SH-SY5Y (cell line): ENCODE measurements at regions not wholly inside any gene's neighbourhood (a gene's known extent, or its start where the extent isn't known, plus 50 kb on each side); places are given as distances from the start of the nearest gene placed in this dataset.

Source experiments
- GATA2 ChIP-seq: IDR thresholded peaks from 2 replicates; pipeline ENCODE4 v1.6.1; 2011; ENCODE audit warnings: mild to moderate bottlenecking, low read depth, low read length
- GATA3 ChIP-seq: IDR thresholded peaks from 2 replicates; pipeline ENCODE4 v1.6.1; 2011; ENCODE audit warnings: low read depth, mild to moderate bottlenecking, low read length, moderate library complexity

DNA sequence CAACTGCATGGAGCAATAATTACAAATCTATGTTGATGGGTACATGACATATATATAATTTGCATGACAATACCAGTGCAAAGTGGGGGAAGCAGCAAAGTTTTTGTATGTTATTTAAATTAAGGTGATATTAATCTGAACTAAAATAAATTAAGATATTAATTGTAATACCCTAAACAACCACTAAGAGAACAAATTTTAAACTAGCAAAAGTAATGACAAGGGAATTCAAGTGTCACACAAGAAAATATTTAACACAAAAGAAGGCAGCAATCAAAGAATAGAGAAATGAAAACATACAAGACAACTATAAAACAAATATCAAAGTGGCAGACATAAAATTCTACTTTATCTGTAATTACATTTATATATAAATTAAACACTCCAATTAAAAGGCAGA, 2003.4 kb downstream of the MAT2B start:
- TF ChIP-seq GATA3 = no peak
- no peak for TF ChIP-seq GATA2

- TF ChIP-seq GATA3 (no peak), GATA2 (no peak)
These were observed 2016.6 kb downstream of the MAT2B start for GRCh38 chr5:165521816-165522610.

DNA sequence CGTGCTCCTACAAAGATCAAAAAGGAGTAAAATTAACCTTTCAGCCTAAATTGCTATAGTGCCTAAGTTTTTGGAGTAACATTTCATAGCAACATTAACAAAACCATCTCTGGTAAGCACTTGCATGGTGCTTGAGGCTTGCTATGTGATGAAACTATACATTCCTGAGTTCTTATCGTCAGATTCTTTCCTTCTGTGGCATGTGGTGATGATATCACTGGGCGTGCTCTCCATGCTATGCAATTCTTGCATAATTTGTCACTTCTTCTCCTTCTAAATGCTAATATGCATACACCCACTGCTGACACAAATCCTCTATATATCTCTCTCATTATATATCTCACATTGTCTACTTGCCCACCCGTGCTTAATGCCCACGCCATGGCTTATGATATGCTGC, 2019.9 kb downstream of the MAT2B start:
- TF ChIP-seq GATA3 = no peak

- TF ChIP-seq GATA3 (no peak), GATA2 (no peak)
These were observed 2020.9 kb downstream of the MAT2B start for GRCh38 chr5:165526357-165526756.

DNA sequence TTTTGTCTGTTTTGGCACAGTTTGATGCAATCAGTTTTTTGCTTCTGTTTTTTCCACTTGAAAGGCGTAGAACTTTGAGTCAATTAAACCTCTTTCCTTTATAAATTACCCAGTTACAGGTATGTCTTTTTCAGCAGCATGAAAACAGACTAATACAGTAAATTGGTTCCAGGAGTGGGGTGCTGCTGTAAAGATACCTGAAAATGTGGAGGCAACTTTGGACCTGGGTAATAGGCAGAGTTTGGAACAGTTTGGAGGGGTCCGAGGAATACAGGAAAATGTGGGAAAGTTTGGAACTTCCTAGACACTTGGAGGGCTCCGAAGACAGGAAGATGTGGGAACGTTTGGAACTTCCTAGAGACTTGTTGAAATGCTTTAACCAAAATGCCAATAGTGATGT, 2022.2 kb downstream of the MAT2B start:
- no peak for TF ChIP-seq GATA2
- TF ChIP-seq GATA3 = no peak

DNA sequence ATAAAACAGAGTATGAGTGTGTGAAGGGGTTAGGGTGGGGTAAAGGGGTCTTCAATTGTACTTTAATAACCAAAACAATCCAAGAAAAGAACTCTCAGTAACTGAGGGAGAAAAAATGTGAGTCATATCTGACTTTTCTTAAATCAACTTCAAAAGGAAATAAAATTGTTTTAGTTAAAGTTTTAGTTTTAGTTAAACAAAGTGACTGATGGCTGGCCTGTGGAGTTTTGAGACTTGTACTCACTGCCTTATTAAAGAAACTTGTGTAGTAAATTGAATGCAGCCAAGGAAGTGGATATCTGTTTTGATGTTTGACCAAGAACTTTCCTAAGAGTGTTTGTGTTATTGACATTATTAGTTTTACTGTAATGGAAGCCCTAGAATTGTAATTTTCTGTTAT, 2032.6 kb downstream of the MAT2B start:
- no peak for TF ChIP-seq GATA2
- no peak for TF ChIP-seq GATA3

DNA sequence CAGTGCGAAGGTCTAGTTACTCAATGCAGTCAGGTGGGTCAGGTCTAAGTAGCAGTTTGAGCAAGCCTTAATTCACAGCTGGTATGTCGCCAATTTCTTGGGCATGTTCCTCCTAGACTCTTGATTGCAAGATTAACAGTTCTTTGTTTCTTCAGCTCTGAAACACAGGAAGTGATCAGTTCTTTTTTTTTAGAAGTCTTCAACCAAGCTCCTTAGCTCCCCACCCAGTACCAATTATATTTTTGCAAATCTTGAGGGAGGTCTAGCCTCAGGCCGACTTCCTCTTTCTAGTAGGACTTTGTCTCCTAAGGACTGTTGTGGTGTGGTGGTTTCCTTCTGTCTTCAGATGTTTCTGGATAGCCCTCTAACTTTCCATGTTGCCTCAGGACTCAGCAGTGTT, 2054.2 kb downstream of the MAT2B start:
- TF ChIP-seq GATA2 (no peak), GATA3 (no peak)

DNA sequence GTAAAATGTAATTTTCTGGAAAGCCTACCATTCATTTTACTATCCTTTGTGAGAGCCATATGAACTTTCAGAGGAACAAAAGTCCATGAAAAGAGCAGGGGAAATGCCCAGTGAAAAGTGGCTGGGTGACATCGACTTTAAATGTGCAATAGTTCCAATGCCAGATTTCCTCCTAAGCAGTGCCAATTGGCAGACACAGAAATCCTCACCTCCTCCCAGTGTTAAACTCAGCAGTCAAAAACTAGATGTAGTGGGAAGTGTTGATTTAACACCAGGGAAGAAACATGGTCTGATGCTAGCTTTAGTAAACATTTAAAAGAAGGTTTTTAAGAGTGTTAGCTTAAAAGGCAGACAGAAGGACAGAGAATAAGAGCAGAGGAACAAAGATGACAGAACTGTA, 2055.2 kb downstream of the MAT2B start:
- TF ChIP-seq GATA3 (no peak), GATA2 (no peak)

DNA sequence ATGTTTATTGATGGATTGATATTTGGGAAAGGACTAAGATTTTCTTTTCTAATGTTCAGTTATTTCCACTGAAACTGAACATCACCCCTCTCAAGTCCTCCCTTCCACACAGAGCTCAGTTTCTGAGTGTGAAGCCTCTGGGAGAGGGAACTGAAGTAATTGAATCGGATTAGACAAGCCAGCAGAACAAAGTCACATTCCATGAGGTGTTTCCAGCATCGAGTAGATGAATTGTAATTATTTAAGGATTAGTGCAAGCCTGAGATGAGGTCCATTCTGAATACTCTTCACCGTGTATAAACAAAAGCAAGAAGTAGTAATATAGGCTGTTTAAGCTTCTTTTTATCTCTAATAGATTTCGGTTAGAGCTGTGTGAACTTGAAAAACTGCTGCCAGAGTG, 2060.5 kb downstream of the MAT2B start:
- TF ChIP-seq GATA2 = no peak
- TF ChIP-seq GATA3 = no peak

DNA sequence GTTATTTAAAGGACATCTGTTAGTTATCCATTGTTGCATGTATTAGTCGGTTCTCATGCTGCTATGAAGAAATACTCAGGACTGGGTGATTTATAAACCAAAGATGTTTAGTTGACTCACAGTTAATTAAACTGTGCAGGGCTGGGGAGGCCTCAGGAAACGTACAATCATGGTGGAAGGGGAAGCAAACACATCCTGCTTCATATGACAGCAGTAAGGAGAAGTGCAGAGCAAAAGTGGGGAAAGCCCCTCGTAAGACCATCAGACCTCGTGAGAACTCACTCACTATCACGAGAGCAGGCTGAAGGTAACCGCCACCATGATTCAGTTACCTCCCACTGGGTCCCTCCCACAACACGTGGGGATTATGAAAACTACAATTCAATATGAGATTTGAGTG, 2064.1 kb downstream of the MAT2B start:
- TF ChIP-seq GATA2 = no peak
- TF ChIP-seq GATA3 = no peak

GRCh38 chr5:165573445-165573844, 2068.0 kb downstream of the MAT2B start:
- no peak for TF ChIP-seq GATA2
- TF ChIP-seq GATA3 = no peak

- TF ChIP-seq GATA2 (no peak), GATA3 (no peak)
These were observed 2068.7 kb downstream of the MAT2B start for GRCh38 chr5:165574100-165574499.

GRCh38 chr5:165576678-165577275, 2071.4 kb downstream of the MAT2B start:
- no peak for TF ChIP-seq GATA3
- TF ChIP-seq GATA2 = no peak

GRCh38 chr5:165579911-165580310, 2074.5 kb downstream of the MAT2B start:
- TF ChIP-seq GATA2 = no peak
- TF ChIP-seq GATA3 = no peak

- TF ChIP-seq GATA2 (no peak), GATA3 (no peak)
These were observed 2089.3 kb downstream of the MAT2B start for GRCh38 chr5:165594693-165595092.
